ENCODE measurements at regions not wholly inside any gene's neighbourhood (a gene's known extent, or its start where the extent isn't known, plus 50 kb on each side); places are given as distances from the start of the nearest gene placed in this dataset.

GRCh38 chr13:106680796-106681472, 113.0 kb upstream of the ARGLU1 start:
- no peak for DNase-seq

DNA sequence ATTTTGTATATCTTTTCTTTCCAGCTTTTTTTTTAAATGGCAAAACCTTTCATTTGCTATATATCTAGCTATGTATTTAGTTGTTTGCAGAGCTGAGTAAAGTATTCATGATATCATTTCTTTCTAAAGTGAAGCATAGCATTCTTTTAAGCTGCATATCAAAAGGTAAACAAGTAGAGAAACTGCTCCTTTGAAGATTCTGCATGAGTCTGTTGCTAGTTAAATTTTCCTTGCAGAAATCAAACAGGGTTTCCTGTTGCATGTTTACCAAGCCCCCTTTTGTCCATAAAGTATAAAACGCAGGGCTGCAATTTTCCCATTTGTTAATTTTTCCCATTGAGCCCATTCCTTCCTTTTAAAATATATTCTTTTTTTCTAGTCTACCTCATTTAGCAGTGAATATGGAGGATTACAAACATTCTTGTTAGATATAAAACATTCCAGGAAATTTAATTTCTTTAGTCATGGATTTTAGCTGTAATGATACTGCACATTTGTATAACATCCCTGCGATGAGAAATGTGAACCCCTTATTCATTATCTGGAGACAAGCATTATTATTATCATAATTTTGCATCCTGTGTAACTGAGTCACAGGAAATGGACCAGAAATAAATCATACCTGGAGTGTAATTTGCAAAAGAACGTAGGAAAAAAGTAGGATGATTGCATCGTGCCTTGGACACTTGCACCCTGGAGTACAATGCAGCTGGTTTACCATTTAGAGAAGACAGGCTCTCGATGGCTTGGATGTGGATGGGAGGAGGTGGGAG, 110.9 kb upstream of the ARGLU1 start:
- Mint-ChIP-seq H3K27ac (no peak overlapping the region), H3K4me1 (no peaks in the 10 kb centered on the region), H3K27me3 (peaks cover 7% of the 10 kb centered on the region), H3K4me3 (no peak overlapping the region), H3K9me3 (no peaks in the 10 kb centered on the region), H3K36me3 (no peaks in the 10 kb centered on the region)
- no peak for DNase-seq

More at GRCh38 chr13:106680796-106681472, 113.0 kb upstream of the ARGLU1 start:
- H3K4me1 Mint-ChIP-seq = no peaks in the 10 kb centered on the region
- H3K36me3 Mint-ChIP-seq = no peaks in the 10 kb centered on the region
- no peak overlapping the region for H3K27ac Mint-ChIP-seq
- H3K4me3 Mint-ChIP-seq = no peak overlapping the region
- peaks cover 7% of the 10 kb centered on the region for H3K27me3 Mint-ChIP-seq
- H3K9me3 Mint-ChIP-seq = no peaks in the 10 kb centered on the region

DNA sequence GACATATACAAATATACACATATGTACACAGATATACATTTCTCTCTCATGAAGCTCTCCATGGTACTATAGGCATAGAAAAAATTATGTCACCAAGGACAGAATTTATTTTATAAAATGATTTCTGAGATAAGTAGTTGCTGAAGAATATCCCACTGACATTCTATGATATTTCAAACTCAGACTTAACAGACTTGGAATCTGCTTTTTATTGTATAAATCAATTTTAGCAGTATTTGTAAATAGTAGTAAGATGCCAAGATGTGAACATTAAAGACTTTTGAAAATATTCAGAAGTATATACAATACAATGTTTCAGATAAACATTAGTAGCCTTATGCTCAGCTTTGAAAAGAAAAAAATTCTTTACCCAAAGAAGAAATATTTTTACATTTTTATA, 107.4 kb upstream of the ARGLU1 start:
- Mint-ChIP-seq H3K4me1 (no peaks in the 10 kb centered on the region), H3K27me3 (peaks cover 4% of the 10 kb centered on the region), H3K27ac (no peak overlapping the region), H3K4me3 (no peak overlapping the region), H3K36me3 (no peaks in the 10 kb centered on the region), H3K9me3 (no peaks in the 10 kb centered on the region)
- no peak for DNase-seq

DNA sequence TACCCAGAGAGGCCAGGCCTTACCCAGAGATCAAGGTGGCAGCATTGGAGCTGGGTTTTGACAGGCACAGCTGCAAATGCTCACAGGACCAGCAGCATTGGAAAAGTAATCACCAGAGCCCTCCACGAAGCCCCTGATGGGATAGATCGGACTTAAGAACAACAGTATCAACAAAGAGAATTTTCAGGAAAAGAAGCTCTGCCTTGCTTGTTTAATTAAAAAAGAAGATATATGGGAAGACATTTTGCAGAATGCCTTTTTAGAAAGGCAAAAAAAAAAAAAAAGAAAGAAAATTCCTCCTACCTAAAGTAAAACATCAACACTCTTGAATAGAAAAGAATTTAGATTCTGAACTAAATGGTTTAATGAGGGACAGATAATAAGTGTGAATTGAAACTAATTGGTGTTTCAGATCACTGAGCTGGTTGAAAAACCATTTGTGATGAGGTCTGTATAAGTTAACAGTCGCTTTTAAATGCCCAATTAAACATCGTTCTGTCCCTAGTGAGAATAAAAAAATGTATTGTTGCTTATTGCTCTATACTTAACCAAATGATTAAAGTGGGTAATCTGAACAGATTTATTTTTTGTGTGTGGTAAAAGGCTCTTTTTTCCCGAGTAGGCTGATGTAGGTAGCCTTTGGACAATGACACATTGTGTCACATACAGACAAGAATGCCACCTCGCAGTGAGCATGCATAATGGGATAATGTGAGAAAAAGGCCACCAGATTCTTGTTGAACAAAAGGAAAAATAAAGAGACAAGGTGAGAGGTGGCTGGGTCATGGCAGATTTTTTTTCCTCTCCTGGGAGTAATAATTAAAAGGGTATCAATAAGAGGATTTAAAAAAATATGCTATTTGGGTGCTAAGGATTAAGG, 93.0 kb upstream of the ARGLU1 start:
- H3K4me3 Mint-ChIP-seq = no peak overlapping the region
- no peaks in the 10 kb centered on the region for H3K4me1 Mint-ChIP-seq
- H3K9me3 Mint-ChIP-seq = no peaks in the 10 kb centered on the region
- H3K27ac Mint-ChIP-seq = no peak overlapping the region
- DNase-seq = no peak
- no peaks in the 10 kb centered on the region for H3K36me3 Mint-ChIP-seq
- peaks cover 8% of the 10 kb centered on the region for H3K27me3 Mint-ChIP-seq

GRCh38 chr13:106657104-106657503, 89.2 kb upstream of the ARGLU1 start:
- DNase-seq = no peak
- Mint-ChIP-seq H3K27me3 (peaks cover 9% of the 10 kb centered on the region), H3K36me3 (no peaks in the 10 kb centered on the region)

DNA sequence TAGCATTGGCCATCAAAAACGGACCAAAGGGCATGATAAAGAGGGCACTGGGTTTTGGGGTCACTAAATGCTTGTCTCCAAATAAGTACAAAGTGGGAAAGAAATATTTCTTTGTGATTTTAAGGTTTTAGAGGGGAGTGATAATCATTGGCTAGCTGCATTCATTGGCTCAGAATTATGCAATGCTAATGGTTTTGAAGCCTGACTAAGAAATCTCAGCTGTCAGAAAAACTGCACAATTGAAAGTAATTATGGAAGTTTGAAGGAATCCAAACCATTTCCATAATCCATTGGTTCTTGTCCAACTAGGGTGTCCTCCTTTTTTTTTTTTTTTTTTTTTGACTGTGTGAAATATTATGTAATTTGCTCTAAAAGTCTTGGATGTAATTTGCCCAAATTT, 88.2 kb upstream of the ARGLU1 start:
- no peaks in the 10 kb centered on the region for H3K9me3 Mint-ChIP-seq
- no peak overlapping the region for H3K4me3 Mint-ChIP-seq
- no peak for DNase-seq
- H3K27ac Mint-ChIP-seq = no peak overlapping the region
- H3K36me3 Mint-ChIP-seq = no peaks in the 10 kb centered on the region
- peaks cover 9% of the 10 kb centered on the region for H3K27me3 Mint-ChIP-seq
- H3K4me1 Mint-ChIP-seq = no peaks in the 10 kb centered on the region

More at GRCh38 chr13:106657104-106657503, 89.2 kb upstream of the ARGLU1 start:
- no peak overlapping the region for H3K27ac Mint-ChIP-seq
- no peaks in the 10 kb centered on the region for H3K4me1 Mint-ChIP-seq
- no peak overlapping the region for H3K4me3 Mint-ChIP-seq
- no peaks in the 10 kb centered on the region for H3K9me3 Mint-ChIP-seq

DNA sequence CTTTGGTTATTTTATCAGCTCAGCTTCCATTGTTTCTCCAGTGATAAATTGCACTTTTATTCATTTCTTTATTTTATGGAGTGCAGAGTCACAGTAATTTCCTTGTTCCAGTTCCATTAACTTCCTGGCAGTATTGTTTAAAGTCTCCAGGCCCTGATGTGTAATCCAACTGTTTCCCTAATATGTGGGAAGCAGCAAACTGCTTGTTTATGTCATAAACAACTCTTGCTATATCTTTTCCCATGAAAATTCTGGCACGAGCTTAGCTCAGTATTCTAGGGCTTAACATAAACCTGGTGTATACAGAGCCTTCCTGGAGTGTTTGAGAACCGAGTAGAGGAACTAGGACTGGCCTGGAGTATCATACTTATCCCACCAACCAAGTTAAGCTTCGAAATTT, 83.5 kb upstream of the ARGLU1 start:
- no peak overlapping the region for H3K27ac Mint-ChIP-seq
- H3K9me3 Mint-ChIP-seq = no peaks in the 10 kb centered on the region
- no peaks in the 10 kb centered on the region for H3K36me3 Mint-ChIP-seq
- H3K4me1 Mint-ChIP-seq = no peaks in the 10 kb centered on the region
- DNase-seq = no peak
- H3K27me3 Mint-ChIP-seq = peaks cover 3% of the 10 kb centered on the region
- no peak overlapping the region for H3K4me3 Mint-ChIP-seq

DNA sequence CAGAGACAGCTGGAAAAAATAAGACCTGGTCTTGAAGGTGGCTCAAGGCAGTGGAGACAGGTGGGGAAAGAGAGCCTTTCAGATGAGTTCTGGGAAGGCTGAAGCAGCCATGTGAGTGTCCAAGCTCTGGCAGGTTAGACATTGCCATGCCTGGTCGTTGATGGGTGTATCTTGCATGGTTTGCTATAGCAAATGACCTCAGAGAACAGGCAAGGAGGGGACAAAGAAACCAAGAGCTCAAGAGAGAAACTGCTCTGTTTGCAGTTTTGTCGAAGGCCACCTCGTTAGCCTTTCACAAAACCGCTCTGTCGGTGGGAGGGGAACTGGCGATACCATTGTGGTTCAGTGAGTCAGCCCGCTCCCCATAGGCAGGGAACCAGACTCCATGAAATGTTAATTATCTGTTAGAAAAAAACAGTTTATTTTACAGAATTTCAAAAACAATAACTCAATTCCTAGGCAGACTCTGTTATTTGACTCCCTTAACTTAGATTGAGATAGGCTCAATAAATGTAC, 82.8 kb upstream of the ARGLU1 start:
- no peaks in the 10 kb centered on the region for H3K4me1 Mint-ChIP-seq
- DNase-seq = no peak
- peaks cover 5% of the 10 kb centered on the region for H3K27me3 Mint-ChIP-seq
- H3K9me3 Mint-ChIP-seq = no peaks in the 10 kb centered on the region
- H3K36me3 Mint-ChIP-seq = no peaks in the 10 kb centered on the region
- no peak overlapping the region for H3K4me3 Mint-ChIP-seq
- no peak overlapping the region for H3K27ac Mint-ChIP-seq

GRCh38 chr13:106649495-106649894, 81.6 kb upstream of the ARGLU1 start:
- Mint-ChIP-seq H3K27me3 (peaks cover 12% of the 10 kb centered on the region), H3K36me3 (no peaks in the 10 kb centered on the region), H3K9me3 (no peaks in the 10 kb centered on the region), H3K27ac (no peak overlapping the region), H3K4me3 (no peak overlapping the region), H3K4me1 (no peaks in the 10 kb centered on the region)
- no peak for DNase-seq

DNA sequence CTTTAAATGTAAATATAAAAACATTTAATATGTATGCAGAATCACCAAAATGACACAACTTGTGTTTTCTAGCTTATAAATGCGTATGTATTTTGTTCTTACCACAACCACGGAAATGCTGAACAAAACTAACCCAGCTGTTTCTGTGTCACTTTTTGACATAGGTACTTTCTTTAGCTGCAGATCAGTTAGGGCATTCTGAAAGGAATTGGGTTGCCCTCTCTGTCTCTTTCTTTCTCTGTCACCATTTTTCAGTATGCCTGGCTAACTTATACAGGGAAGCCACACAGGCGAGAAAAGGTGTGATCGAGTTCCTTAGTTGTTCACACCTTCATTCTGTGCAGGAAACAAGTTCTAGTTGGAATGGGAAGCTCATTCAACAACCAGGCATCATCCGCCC, 72.6 kb upstream of the ARGLU1 start:
- DNase-seq = no peak
- peaks cover 19% of the 10 kb centered on the region for H3K27me3 Mint-ChIP-seq
- no peaks in the 10 kb centered on the region for H3K36me3 Mint-ChIP-seq
- no peaks in the 10 kb centered on the region for H3K9me3 Mint-ChIP-seq
- no peak overlapping the region for H3K4me3 Mint-ChIP-seq
- no peak overlapping the region for H3K27ac Mint-ChIP-seq
- no peaks in the 10 kb centered on the region for H3K4me1 Mint-ChIP-seq

- DNase-seq = no peak
- no peaks in the 10 kb centered on the region for H3K4me1 Mint-ChIP-seq
- no peak overlapping the region for H3K4me3 Mint-ChIP-seq
- peaks cover 8% of the 10 kb centered on the region for H3K27me3 Mint-ChIP-seq
- no peaks in the 10 kb centered on the region for H3K9me3 Mint-ChIP-seq
- no peaks in the 10 kb centered on the region for H3K36me3 Mint-ChIP-seq
- no peak overlapping the region for H3K27ac Mint-ChIP-seq
Measured at GRCh38 chr13:106637519-106637918, 69.6 kb upstream of the ARGLU1 start.

DNA sequence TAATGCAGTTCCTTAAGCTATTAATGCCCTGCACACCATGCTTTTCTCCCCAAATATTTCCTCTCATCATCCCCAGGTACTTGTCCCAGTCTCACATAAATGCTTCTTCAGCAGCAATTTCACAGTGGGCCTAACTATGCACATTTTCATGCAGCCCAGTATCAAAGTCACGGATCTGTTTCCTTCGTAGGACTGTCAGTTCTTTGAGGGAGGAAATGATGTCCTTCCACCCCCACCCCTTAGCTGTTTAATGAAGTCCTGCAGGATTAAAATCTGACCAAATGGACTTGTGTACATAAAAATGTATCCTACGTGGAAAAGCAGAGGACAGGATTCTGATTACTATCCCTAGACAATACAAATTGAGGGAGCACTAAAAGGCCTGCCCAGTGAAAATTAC, 68.6 kb upstream of the ARGLU1 start:
- no peaks in the 10 kb centered on the region for H3K36me3 Mint-ChIP-seq
- H3K4me3 Mint-ChIP-seq = no peak overlapping the region
- H3K27ac Mint-ChIP-seq = no peak overlapping the region
- DNase-seq = no peak
- no peaks in the 10 kb centered on the region for H3K4me1 Mint-ChIP-seq
- H3K27me3 Mint-ChIP-seq = peaks cover 13% of the 10 kb centered on the region
- no peaks in the 10 kb centered on the region for H3K9me3 Mint-ChIP-seq

GRCh38 chr13:106635616-106636015, 67.7 kb upstream of the ARGLU1 start:
- H3K27ac Mint-ChIP-seq = no peak overlapping the region

GRCh38 chr13:106633321-106633720, 65.4 kb upstream of the ARGLU1 start:
- H3K4me3 Mint-ChIP-seq = no peak overlapping the region
- H3K4me1 Mint-ChIP-seq = no peaks in the 10 kb centered on the region
- no peaks in the 10 kb centered on the region for H3K36me3 Mint-ChIP-seq
- no peaks in the 10 kb centered on the region for H3K9me3 Mint-ChIP-seq
- H3K27me3 Mint-ChIP-seq = peaks cover 16% of the 10 kb centered on the region
- DNase-seq = no peak
- H3K27ac Mint-ChIP-seq = no peak overlapping the region

More at GRCh38 chr13:106635616-106636015, 67.7 kb upstream of the ARGLU1 start:
- H3K4me1 Mint-ChIP-seq = no peaks in the 10 kb centered on the region
- H3K36me3 Mint-ChIP-seq = no peaks in the 10 kb centered on the region
- peaks cover 6% of the 10 kb centered on the region for H3K27me3 Mint-ChIP-seq
- H3K4me3 Mint-ChIP-seq = no peak overlapping the region
- no peaks in the 10 kb centered on the region for H3K9me3 Mint-ChIP-seq
- DNase-seq = no peak

DNA sequence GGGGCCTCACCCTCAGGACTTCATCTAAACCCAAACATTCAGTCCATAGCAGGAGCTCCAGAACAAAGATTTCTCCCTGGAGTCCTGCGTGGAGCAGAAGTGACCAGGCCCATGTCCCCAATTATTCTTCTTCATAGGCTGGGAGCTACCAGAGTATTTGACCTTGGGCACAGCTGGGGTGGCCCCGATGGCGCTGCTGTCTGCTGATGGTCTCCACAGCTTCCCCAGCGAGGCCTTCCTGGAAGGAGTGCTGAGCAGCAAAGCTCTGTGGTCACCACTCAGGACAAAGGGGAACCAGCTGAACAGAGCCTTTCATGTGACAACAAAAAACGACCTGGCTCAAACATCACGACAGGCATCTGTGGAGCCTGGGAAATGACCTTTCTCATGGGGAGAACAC, 62.7 kb upstream of the ARGLU1 start:
- DNase-seq = no peak

More for the DNA sequence above, 62.7 kb upstream of the ARGLU1 start:
- no peaks in the 10 kb centered on the region for H3K36me3 Mint-ChIP-seq
- no peak overlapping the region for H3K4me3 Mint-ChIP-seq
- H3K27me3 Mint-ChIP-seq = peaks cover 31% of the 10 kb centered on the region
- H3K27ac Mint-ChIP-seq = no peak overlapping the region
- H3K4me1 Mint-ChIP-seq = no peaks in the 10 kb centered on the region
- H3K9me3 Mint-ChIP-seq = no peaks in the 10 kb centered on the region

Data from activated naive CD8-positive, alpha-beta T cell treated with anti-CD3 and anti-CD28 coated beads for 36 hours (primary cell).